Activated T-helper 2 cell treated with anti-CD3 and anti-CD28 coated beads, Interferon-gamma antibody, Interleukin-2, Interleukin-4, amounts not matched to agents 10 μg/mL and 5 μg/mL and 100 μg/mL, durations not matched to agents 14 hours and 24 hours and 36 hours (primary cell): ENCODE measurements at regions not wholly inside any gene's neighbourhood (a gene's known extent, or its start where the extent isn't known, plus 50 kb on each side); places are given as distances from the start of the nearest gene placed in this dataset.

Experiments used
- DNase-seq: peaks from one replicate; pipeline ENCODE4 v3.0.0; 2021; ENCODE audit warnings: low spot score
- H3K27ac Mint-ChIP-seq: one replicate; pipeline ENCODE4 v1.8.0; 2021; ENCODE audit warnings: mixed read lengths
- H3K27me3 Mint-ChIP-seq: one replicate; pipeline ENCODE4 v1.8.0; 2021; ENCODE audit warnings: low read depth, mixed read lengths
- H3K36me3 Mint-ChIP-seq: one replicate; pipeline ENCODE4 v1.8.0; 2021; ENCODE audit warnings: low read depth, mixed read lengths
- H3K4me1 Mint-ChIP-seq: one replicate; pipeline ENCODE4 v1.8.0; 2021; ENCODE audit warnings: low read depth, mixed read lengths
- H3K4me3 Mint-ChIP-seq: one replicate; pipeline ENCODE4 v1.8.0; 2021; ENCODE audit warnings: low read depth, mild to moderate bottlenecking, moderate library complexity, mixed read lengths
- H3K9me3 Mint-ChIP-seq: one replicate; pipeline ENCODE4 v1.8.0; 2021; ENCODE audit warnings: mixed read lengths
- intact Hi-C: fragments of 100-400 bp; cut with micrococcal nuclease; formaldehyde crosslinking; loops from one replicate; pipeline ENCODE4 v1.15.1; 2023

GRCh38 chr13:65917731-65918130 lies 1312.4 kb downstream of the PCDH9 start:
- no peak for DNase-seq
- intact Hi-C loops, result no loop called here
- Mint-ChIP-seq H3K27me3 (no peaks in the 10 kb centered on the region), H3K9me3 (peaks cover 9% of the 10 kb centered on the region), H3K4me3 (no peak overlapping the region), H3K36me3 (no peaks in the 10 kb centered on the region), H3K4me1 (no peaks in the 10 kb centered on the region), H3K27ac (no peak overlapping the region)

- H3K36me3 Mint-ChIP-seq, result no peaks in the 10 kb centered on the region
- H3K9me3 Mint-ChIP-seq, result peaks cover 17% of the 10 kb centered on the region
- intact Hi-C loops, result no loop called here
- H3K4me3 Mint-ChIP-seq, result no peak overlapping the region
- no peaks in the 10 kb centered on the region for H3K4me1 Mint-ChIP-seq
- no peaks in the 10 kb centered on the region for H3K27me3 Mint-ChIP-seq
- no peak for DNase-seq
- H3K27ac Mint-ChIP-seq, result no peak overlapping the region
These were observed 1314.9 kb downstream of the PCDH9 start for GRCh38 chr13:65915195-65915594.

GRCh38 chr13:65914716-65915115 lies 1315.4 kb downstream of the PCDH9 start:
- Mint-ChIP-seq H3K4me3 (no peak overlapping the region), H3K9me3 (peaks cover 17% of the 10 kb centered on the region), H3K27me3 (no peaks in the 10 kb centered on the region), H3K36me3 (no peaks in the 10 kb centered on the region), H3K27ac (no peak overlapping the region), H3K4me1 (no peaks in the 10 kb centered on the region)
- intact Hi-C loops, result no loop called here
- no peak for DNase-seq

- no peak overlapping the region for H3K4me3 Mint-ChIP-seq
- H3K9me3 Mint-ChIP-seq, result peaks cover 26% of the 10 kb centered on the region
- DNase-seq, result no peak
- intact Hi-C loops, result no loop called here
- no peak overlapping the region for H3K27ac Mint-ChIP-seq
- H3K36me3 Mint-ChIP-seq, result no peaks in the 10 kb centered on the region
- H3K4me1 Mint-ChIP-seq, result no peaks in the 10 kb centered on the region
- H3K27me3 Mint-ChIP-seq, result no peaks in the 10 kb centered on the region
These were observed 1317.0 kb downstream of the PCDH9 start for GRCh38 chr13:65913173-65913572.

- DNase-seq, result no peak
- H3K9me3 Mint-ChIP-seq, result peaks cover 23% of the 10 kb centered on the region
- no peak overlapping the region for H3K27ac Mint-ChIP-seq
- no peaks in the 10 kb centered on the region for H3K27me3 Mint-ChIP-seq
- no peaks in the 10 kb centered on the region for H3K4me1 Mint-ChIP-seq
- intact Hi-C loops, result no loop called here
- H3K36me3 Mint-ChIP-seq, result no peaks in the 10 kb centered on the region
- no peak overlapping the region for H3K4me3 Mint-ChIP-seq
These were observed 1317.6 kb downstream of the PCDH9 start for GRCh38 chr13:65912516-65912915.

- no peak overlapping the region for H3K27ac Mint-ChIP-seq
- intact Hi-C loops, result no loop called here
- no peaks in the 10 kb centered on the region for H3K4me1 Mint-ChIP-seq
- no peaks in the 10 kb centered on the region for H3K27me3 Mint-ChIP-seq
- no peak overlapping the region for H3K4me3 Mint-ChIP-seq
- peaks cover 28% of the 10 kb centered on the region for H3K9me3 Mint-ChIP-seq
- DNase-seq, result no peak
- H3K36me3 Mint-ChIP-seq, result no peaks in the 10 kb centered on the region
These were observed 1318.5 kb downstream of the PCDH9 start for GRCh38 chr13:65911546-65912193.

GRCh38 chr13:65909501-65909900 lies 1320.6 kb downstream of the PCDH9 start:
- no peaks in the 10 kb centered on the region for H3K4me1 Mint-ChIP-seq
- no peak overlapping the region for H3K27ac Mint-ChIP-seq
- no peak overlapping the region for H3K4me3 Mint-ChIP-seq
- DNase-seq, result no peak
- intact Hi-C loops, result no loop called here
- H3K36me3 Mint-ChIP-seq, result no peaks in the 10 kb centered on the region
- H3K27me3 Mint-ChIP-seq, result no peaks in the 10 kb centered on the region
- H3K9me3 Mint-ChIP-seq, result peaks cover 35% of the 10 kb centered on the region

GRCh38 chr13:65907666-65908525 lies 1322.2 kb downstream of the PCDH9 start:
- H3K27ac Mint-ChIP-seq, result no peak overlapping the region
- intact Hi-C loops, result no loop called here
- H3K9me3 Mint-ChIP-seq, result peaks cover 35% of the 10 kb centered on the region
- no peaks in the 10 kb centered on the region for H3K36me3 Mint-ChIP-seq
- H3K4me3 Mint-ChIP-seq, result no peak overlapping the region
- no peak for DNase-seq
- H3K4me1 Mint-ChIP-seq, result no peaks in the 10 kb centered on the region
- no peaks in the 10 kb centered on the region for H3K27me3 Mint-ChIP-seq

- H3K27me3 Mint-ChIP-seq, result no peaks in the 10 kb centered on the region
- H3K4me1 Mint-ChIP-seq, result no peaks in the 10 kb centered on the region
- intact Hi-C loops, result no loop called here
- peaks cover 31% of the 10 kb centered on the region for H3K9me3 Mint-ChIP-seq
- H3K36me3 Mint-ChIP-seq, result no peaks in the 10 kb centered on the region
- no peak overlapping the region for H3K27ac Mint-ChIP-seq
- DNase-seq, result no peak
- H3K4me3 Mint-ChIP-seq, result no peak overlapping the region
These were observed 1328.4 kb downstream of the PCDH9 start for GRCh38 chr13:65901723-65902122.

- Mint-ChIP-seq H3K9me3 (peaks cover 8% of the 10 kb centered on the region), H3K27ac (no peak overlapping the region), H3K27me3 (no peaks in the 10 kb centered on the region), H3K36me3 (no peaks in the 10 kb centered on the region), H3K4me1 (no peaks in the 10 kb centered on the region), H3K4me3 (no peak overlapping the region)
- no peak for DNase-seq
- intact Hi-C loops, result no loop called here
These were observed 1336.1 kb downstream of the PCDH9 start for GRCh38 chr13:65894049-65894448.

- Mint-ChIP-seq H3K36me3 (no peaks in the 10 kb centered on the region), H3K9me3 (peaks cover 4% of the 10 kb centered on the region), H3K27ac (no peak overlapping the region), H3K4me1 (no peaks in the 10 kb centered on the region), H3K27me3 (no peaks in the 10 kb centered on the region), H3K4me3 (no peak overlapping the region)
- no peak for DNase-seq
- intact Hi-C loops, result no loop called here
These were observed 1337.3 kb downstream of the PCDH9 start for GRCh38 chr13:65892859-65893258.

GRCh38 chr13:65889368-65889767 lies 1340.8 kb downstream of the PCDH9 start:
- H3K9me3 Mint-ChIP-seq, result peaks cover 4% of the 10 kb centered on the region
- no peaks in the 10 kb centered on the region for H3K36me3 Mint-ChIP-seq
- no peak overlapping the region for H3K4me3 Mint-ChIP-seq
- intact Hi-C loops, result no loop called here
- H3K4me1 Mint-ChIP-seq, result no peaks in the 10 kb centered on the region
- DNase-seq, result no peak
- no peak overlapping the region for H3K27ac Mint-ChIP-seq
- no peaks in the 10 kb centered on the region for H3K27me3 Mint-ChIP-seq

GRCh38 chr13:65882810-65883209 lies 1347.3 kb downstream of the PCDH9 start:
- no peak for DNase-seq
- Mint-ChIP-seq H3K4me3 (no peak overlapping the region), H3K27me3 (no peaks in the 10 kb centered on the region), H3K9me3 (peaks cover 5% of the 10 kb centered on the region), H3K27ac (no peak overlapping the region), H3K4me1 (no peaks in the 10 kb centered on the region), H3K36me3 (no peaks in the 10 kb centered on the region)
- intact Hi-C loops, result no loop called here
